SK-N-SH (cell line): ENCODE measurements at regions not wholly inside any gene's neighbourhood (a gene's known extent, or its start where the extent isn't known, plus 50 kb on each side); places are given as distances from the start of the nearest gene placed in this dataset.

Source experiments
- CTCF ChIP-seq: fragments of 200-600 bp; sonication (generic); IDR thresholded peaks from 2 replicates; pipeline ENCODE4 v1.6.1; 2017; ENCODE audit warnings: antibody characterized with exemption, mild to moderate bottlenecking, moderate library complexity
- MXI1 ChIP-seq: IDR thresholded peaks from 2 replicates; pipeline ENCODE4 v1.6.1; 2012; ENCODE audit warnings: mild to moderate bottlenecking, low read depth, low read length, improper control_type of control experiment
- POLR2AphosphoS5 ChIP-seq: IDR thresholded peaks from 2 replicates; pipeline ENCODE4 v1.6.1; 2012; ENCODE audit warnings: low read depth, low read length
- ZBTB33 ChIP-seq: IDR thresholded peaks from 2 replicates; pipeline ENCODE4 v1.4.0; 2012; ENCODE audit warnings: low read depth, borderline replicate concordance

- TF ChIP-seq CTCF = no peak
- no peak for TF ChIP-seq MXI1
- TF ChIP-seq ZBTB33 = no peak
- no peak for TF ChIP-seq POLR2AphosphoS5
Measured at GRCh38 chr19:30775956-30776355, 403.8 kb downstream of the ZNF536 start.
